HEK293T (cell line): ENCODE measurements at regions not wholly inside any gene's neighbourhood (a gene's known extent, or its start where the extent isn't known, plus 50 kb on each side); places are given as distances from the start of the nearest gene placed in this dataset.

Source experiments
- ELF4 ChIP-seq: fragments of 450-650 bp; IDR thresholded peaks from 2 replicates; pipeline ENCODE4 v1.6.1; 2017; ENCODE audit warnings: antibody characterized with exemption
- FOXA1 ChIP-seq: fragments of 450-650 bp; IDR thresholded peaks from 2 replicates; pipeline ENCODE4 v1.6.1; 2016; ENCODE audit warnings: mild to moderate bottlenecking
- FOXK2 ChIP-seq: fragments of 450-650 bp; IDR thresholded peaks from 2 replicates; pipeline ENCODE4 v1.6.1; 2016; ENCODE audit warnings: mild to moderate bottlenecking
- FOXM1 ChIP-seq: fragments of 450-650 bp; IDR thresholded peaks from 2 replicates; pipeline ENCODE4 v1.6.1; 2017; ENCODE audit warnings: mild to moderate bottlenecking, borderline replicate concordance
- LEF1 ChIP-seq: fragments of 450-650 bp; IDR thresholded peaks from 2 replicates; pipeline ENCODE4 v1.6.1; 2017; ENCODE audit warnings: mild to moderate bottlenecking, borderline replicate concordance
- NFRKB ChIP-seq: fragments of 450-650 bp; IDR thresholded peaks from 2 replicates; pipeline ENCODE4 v1.6.1; 2016; ENCODE audit warnings: mild to moderate bottlenecking, moderate library complexity
- PKNOX1 ChIP-seq: fragments of 450-650 bp; IDR thresholded peaks from 2 replicates; pipeline ENCODE4 v1.6.1; 2016
- SP1 ChIP-seq: fragments of 450-650 bp; IDR thresholded peaks from 2 replicates; pipeline ENCODE4 v1.6.1; 2017
- SUZ12 ChIP-seq: fragments of 450-650 bp; IDR thresholded peaks from 2 replicates; pipeline ENCODE4 v1.6.1; 2016; ENCODE audit warnings: mild to moderate bottlenecking
- TARDBP ChIP-seq: fragments of 450-650 bp; IDR thresholded peaks from 2 replicates; pipeline ENCODE4 v1.6.1; 2016
- ZNF384 ChIP-seq: fragments of 450-650 bp; IDR thresholded peaks from 2 replicates; pipeline ENCODE4 v1.6.1; 2016

- TF ChIP-seq LEF1 (no peak), SP1 (no peak), ZNF384 (no peak), NFRKB (no peak), PKNOX1 (no peak), FOXA1 (no peak), FOXK2 (no peak), FOXM1 (no peak), TARDBP (no peak), ELF4 (no peak), SUZ12 (no peak)
These were observed 275.4 kb upstream of the NR5A2 start for GRCh38 chr1:199751962-199752687.
